GM21390 (cell line): ENCODE measurements at regions not wholly inside any gene's neighbourhood (a gene's known extent, or its start where the extent isn't known, plus 50 kb on each side); places are given as distances from the start of the nearest gene placed in this dataset.
"Not testable (repeated sequence)": the region's sequence is repeated elsewhere in the genome, so short reads cannot be mapped to it uniquely, and the experiment has no call there.

Experiments
- ATAC-seq: cut with Tn5 transposase; IDR thresholded peaks from one replicate; pipeline ENCODE4 v1.9.1; 2021; ENCODE audit not compliant: unreplicated experiment

GRCh38 chrX:68953331-68953730 is 124.5 kb downstream of the EFNB1 start:
- no peak for ATAC-seq

- not testable (repeated sequence) for ATAC-seq
These were observed 123.3 kb downstream of the EFNB1 start for GRCh38 chrX:68951942-68952619.

- ATAC-seq: no peak
These were observed 122.1 kb downstream of the EFNB1 start for GRCh38 chrX:68950937-68951336.

DNA sequence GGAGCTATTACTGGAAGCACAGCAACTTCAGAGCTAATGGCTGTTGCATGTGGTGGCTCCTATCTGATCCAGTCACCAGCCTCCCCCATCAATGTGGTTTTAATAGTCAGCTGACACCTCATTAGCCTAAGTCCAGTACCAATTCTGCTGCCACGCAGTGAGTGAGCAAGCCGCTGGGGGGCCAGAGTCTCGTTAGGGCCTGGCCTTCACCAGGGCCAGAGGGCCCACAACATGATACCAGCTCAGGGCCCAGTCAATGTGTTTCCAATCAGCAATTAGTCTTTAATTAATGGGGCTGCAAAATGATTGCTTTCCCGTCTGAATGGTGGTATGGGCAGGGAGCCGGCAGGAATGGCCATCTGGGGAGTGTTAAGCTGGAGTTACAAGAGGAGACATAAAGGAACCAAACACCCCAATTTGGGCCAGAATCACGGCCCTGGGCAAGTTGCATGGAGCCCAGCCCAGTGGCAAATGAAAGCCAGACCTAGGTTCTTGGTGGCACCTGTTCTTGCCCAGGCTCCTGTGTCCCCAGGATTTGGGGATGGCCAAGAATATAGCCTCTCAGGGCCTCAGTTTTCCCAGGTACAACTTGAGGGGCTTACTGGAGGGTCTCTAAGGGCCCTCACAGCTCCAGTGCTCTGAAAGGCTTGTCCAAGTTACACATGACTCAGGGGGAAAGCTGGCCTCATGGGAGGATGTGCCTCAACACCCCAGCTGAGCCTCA is 119.2 kb downstream of the EFNB1 start:
- ATAC-seq: no peak

- no peak for ATAC-seq
These were observed 116.9 kb downstream of the EFNB1 start for GRCh38 chrX:68945603-68946228.

- ATAC-seq: no peak
These were observed 116.3 kb downstream of the EFNB1 start for GRCh38 chrX:68945081-68945602.

GRCh38 chrX:68944211-68944610 is 115.4 kb downstream of the EFNB1 start:
- ATAC-seq: no peak

DNA sequence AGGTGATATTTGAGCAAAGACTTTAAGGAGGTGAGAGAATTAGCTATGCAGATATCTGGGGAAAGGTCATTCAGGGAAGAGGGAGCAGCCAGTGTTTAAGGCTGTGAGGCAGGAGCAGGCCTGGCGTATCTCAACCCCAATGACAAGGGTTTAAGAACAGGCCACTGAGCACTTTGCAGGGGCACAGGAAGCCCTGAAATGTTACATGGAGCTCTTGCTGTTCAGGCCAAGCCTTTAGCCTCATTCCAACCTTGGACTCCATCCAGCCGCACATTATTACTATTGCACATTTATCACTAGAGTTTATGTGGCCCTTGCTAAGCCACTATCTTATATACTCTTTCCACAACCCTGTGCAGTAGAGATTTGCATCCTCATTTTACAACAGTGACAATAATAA is 114.0 kb downstream of the EFNB1 start:
- no peak for ATAC-seq

DNA sequence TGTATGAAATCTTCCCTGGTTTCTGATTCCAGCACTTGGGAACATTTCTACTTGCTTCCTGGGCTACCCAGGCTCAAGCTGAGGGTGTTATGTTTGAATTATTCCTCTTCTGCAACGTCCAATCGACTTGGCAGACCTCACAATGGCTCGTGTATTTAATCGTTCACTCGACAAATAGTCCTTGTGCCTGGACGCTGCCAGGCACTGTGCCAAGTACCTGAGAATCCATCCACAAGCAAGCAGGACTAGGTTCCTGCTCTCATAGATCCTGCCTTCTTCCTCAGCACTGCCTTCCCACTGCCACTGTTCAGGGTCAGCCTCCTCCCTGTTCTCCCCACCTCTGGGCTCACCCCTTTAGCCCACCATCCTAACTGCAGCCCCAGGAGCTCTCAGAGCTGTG is 113.3 kb downstream of the EFNB1 start:
- ATAC-seq: no peak

DNA sequence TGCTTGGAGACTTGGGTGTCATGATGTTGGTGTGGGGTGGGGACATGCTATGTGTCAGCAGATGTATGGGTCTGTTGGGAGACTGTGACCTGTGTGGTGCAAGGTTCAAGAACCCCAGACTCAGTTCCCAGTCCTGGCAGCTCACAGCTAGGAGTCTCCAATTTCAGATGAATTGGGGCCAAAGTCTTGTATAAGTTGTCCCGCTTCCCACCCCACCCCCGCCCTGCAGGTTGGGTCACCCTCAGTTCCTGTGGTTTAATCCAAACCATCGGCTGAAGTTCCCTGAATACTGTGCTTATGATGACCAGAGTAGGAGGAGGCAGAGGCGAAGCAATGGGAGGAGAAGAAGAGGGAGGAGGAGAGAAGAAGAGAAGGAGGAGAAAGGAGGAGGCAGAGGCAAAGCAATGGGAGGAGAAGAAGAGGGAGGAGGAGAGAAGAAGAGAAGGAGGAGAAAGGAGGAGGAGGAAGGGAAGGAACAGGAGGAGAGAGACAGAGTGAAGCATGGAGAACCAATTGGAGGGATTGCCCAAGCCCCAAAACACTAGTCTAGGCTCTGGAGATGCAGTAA is 112.6 kb downstream of the EFNB1 start:
- no peak for ATAC-seq

DNA sequence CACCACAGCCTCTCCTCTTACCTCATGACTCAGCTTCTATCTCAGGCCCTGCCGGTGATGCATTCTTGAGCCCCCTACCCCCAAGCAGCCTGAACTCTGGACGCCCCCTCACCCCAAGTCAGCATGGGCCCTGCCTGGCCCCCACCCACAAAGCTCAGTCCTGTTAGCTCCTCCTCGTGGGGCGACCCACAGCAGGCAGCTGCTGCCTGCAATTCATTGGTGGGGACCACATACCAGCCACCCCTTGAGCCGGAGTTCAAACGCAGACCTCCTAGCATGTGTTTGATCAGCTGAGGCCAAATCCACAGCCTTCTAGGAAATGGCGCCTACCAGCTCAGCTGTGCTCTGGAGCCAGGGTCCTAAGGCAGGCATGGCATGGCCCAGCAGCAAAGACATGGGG is 111.8 kb downstream of the EFNB1 start:
- no peak for ATAC-seq

GRCh38 chrX:68939868-68940267 is 111.0 kb downstream of the EFNB1 start:
- ATAC-seq: no peak

DNA sequence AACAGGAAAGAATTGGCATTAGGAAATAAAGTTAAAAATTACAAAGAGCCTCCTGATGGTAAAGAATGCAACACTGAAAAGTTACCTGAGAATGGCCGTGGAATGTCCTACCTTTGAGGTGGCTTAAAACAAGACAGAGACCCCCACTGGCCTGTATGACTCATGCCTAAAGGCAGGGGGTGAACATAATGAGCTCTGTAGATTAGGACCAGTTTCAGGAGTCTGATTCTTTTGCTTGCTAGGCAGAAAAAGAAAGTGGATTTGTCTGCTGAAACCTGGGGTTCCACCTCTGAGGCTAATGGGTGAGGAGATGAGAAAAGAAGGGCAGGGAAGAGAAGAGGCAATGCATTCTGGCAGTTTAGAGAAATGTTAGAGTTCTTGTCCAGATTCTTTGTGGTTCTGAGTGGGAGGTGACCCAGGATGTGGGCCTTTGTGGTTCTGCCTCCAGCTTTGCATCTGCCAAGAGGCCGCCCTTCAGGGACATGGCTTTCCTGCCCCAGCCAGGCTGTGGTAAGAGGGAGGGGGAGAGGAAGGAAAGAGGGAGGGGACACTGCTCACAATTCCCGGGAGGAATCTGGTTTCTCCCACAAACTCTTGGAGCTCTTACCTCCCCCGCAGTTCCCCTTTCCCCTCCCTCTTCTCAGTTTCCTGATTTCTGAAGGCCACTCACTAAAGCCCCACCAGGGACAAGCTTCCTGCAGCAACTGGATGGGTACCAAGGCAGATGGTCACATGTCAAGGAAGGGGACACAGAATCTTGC is 109.6 kb downstream of the EFNB1 start:
- ATAC-seq: no peak

DNA sequence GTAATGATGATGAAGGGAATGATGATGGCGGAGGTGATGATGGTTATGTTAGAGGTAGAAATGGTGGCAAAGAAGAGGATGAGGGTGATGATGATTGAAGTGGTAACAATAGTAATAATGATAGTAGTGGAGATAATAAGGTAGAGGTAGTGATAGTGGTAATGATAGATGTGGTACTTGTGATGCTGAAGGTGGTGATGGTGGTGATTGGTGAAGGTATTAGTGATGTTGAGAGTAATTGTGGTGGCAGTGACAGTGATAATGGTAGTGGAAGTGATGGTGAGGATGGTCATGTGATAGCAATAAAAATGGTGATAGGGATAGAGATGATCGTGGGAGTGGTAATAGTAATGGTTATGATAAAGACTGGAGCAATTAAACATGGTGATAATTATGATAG is 108.8 kb downstream of the EFNB1 start:
- ATAC-seq: no peak

DNA sequence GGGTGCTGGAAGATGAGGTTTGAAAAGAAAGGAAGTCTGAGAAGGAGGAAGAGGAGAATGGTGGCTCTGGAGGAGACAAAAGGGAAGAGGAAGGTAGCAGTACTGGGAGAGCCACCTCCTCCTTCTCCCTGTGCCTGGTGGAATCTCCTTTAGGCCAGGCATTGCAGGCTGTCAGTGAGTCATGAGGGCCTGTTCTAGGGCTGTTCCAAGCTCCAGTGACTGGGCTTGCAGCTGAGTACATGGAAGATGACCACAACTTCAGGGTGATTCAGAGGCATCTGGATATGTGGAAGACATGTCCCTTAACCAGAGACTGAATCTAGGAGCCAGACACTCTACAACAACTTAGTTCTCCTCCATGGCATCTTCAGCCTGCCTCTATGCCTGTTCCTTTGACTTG is 107.8 kb downstream of the EFNB1 start:
- no peak for ATAC-seq

- no peak for ATAC-seq
These were observed 107.3 kb downstream of the EFNB1 start for GRCh38 chrX:68936126-68936525.

DNA sequence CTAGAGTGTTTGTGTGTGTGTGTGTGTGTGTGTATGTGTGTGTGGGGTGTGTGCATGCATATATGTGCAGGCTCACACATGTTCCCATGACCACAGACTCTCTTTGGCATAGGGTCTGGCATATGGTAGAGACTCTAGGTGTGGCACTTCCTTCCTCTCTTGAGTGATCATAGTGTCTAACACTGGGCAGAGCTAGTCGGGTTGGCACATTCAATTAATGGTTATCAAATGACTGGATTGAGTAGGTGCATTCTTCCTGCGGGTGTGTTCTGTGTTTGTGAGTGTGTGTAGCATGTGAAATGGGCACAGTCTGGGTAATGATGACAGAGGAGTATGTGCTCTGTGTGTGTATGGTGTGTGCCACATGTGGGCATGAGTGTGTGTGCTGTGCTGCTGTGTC is 106.5 kb downstream of the EFNB1 start:
- ATAC-seq: no peak

GRCh38 chrX:68934922-68935321 is 106.1 kb downstream of the EFNB1 start:
- ATAC-seq: no peak

DNA sequence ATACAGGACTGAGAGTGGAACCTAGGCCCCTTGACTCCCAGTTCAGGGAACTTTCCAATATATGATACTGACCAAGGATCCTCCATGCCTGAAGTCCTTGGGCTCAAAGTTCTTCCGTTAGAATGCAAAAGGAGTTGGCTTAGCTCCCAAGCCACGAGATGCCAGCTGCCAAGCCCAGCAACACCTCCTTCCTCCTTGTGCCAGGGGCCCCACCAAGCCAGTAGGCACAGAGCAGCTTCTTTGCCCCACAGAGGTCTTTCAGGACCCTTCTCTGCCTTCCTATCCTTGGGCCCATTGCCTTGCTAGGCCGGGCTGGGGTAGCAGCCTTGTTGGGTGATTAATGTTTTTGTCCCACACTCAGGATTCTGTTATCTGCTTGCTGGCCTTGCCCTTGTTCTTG is 105.6 kb downstream of the EFNB1 start:
- ATAC-seq: no peak

DNA sequence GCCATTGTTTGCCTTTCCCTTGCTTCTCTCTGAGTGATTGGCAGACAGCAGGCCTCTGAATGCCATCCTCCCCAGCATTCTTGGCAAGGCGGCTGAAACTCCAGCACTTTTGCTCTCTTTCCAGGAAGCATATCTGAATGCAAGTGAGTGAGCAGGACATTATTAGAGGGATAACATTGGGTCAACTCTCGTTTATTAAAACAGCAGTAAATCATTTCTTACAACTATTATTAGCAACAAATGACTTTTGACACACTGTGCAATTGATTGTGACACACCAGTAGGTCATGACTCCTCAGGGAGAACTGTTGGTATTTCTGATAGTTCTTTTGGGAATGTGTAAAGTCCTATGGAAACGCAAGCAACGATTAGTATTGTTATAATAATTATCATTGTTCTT is 103.8 kb downstream of the EFNB1 start:
- no peak for ATAC-seq

DNA sequence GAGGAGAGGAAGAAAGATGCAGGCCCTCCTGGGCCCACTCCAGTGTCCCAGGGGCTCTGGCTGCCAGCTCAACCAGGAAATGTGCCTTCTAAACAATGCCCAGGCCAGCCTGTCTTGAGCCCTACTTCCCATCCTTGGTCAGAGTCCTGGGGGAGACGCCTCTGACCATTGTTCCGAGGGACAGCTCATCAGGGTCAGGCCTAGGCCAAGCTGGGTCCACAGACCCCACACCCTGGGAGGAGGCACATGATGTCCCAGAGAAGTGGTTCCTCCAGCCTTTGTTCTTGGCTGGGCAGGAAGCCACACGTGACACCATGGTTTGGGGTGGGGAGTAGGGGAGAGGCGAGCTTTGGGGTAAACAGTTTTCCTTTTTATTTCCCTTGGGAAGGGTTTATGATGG is 102.5 kb downstream of the EFNB1 start:
- no peak for ATAC-seq
